ENCODE measurements at regions not wholly inside any gene's neighbourhood (a gene's known extent, or its start where the extent isn't known, plus 50 kb on each side); places are given as distances from the start of the nearest gene placed in this dataset.

GRCh38 chr1:229828461-229828860 lies 202.4 kb downstream of the URB2 start:
- no peak for FAIRE-seq

- FAIRE-seq, result no peak
Measured at GRCh38 chr1:229832695-229833094, 206.6 kb downstream of the URB2 start.

- FAIRE-seq, result no peak
Measured at GRCh38 chr1:229834230-229834629, 208.2 kb downstream of the URB2 start.

GRCh38 chr1:229835226-229835625 lies 209.2 kb downstream of the URB2 start:
- FAIRE-seq, result no peak

- FAIRE-seq, result no peak
Measured at GRCh38 chr1:229836324-229836723, 210.3 kb downstream of the URB2 start.

GRCh38 chr1:229838204-229838603 lies 212.2 kb downstream of the URB2 start:
- FAIRE-seq, result no peak

- FAIRE-seq, result no peak
Measured at GRCh38 chr1:229839800-229840199, 213.8 kb downstream of the URB2 start.

GRCh38 chr1:229841230-229841629 lies 215.2 kb downstream of the URB2 start:
- no peak for FAIRE-seq

- FAIRE-seq, result no peak
Measured at GRCh38 chr1:229842302-229843255, 216.5 kb downstream of the URB2 start.

GRCh38 chr1:229843627-229844238 lies 217.7 kb downstream of the URB2 start:
- no peak for FAIRE-seq

- no peak for FAIRE-seq
Measured at GRCh38 chr1:229844675-229845074, 218.6 kb downstream of the URB2 start.

- no peak for FAIRE-seq
Measured at GRCh38 chr1:229845410-229846138, 219.5 kb downstream of the URB2 start.

GRCh38 chr1:229846351-229846750 lies 220.3 kb downstream of the URB2 start:
- no peak for FAIRE-seq

- no peak for FAIRE-seq
Measured at GRCh38 chr1:229848752-229849677, 218.0 kb upstream of the GALNT2 start.

- no peak for FAIRE-seq
Measured at GRCh38 chr1:229851511-229851910, 215.5 kb upstream of the GALNT2 start.

GRCh38 chr1:229853751-229854150 lies 213.3 kb upstream of the GALNT2 start:
- no peak for FAIRE-seq

- FAIRE-seq, result no peak
Measured at GRCh38 chr1:229854620-229855019, 212.4 kb upstream of the GALNT2 start.

GRCh38 chr1:229856009-229856650 lies 210.9 kb upstream of the GALNT2 start:
- no peak for FAIRE-seq

- no peak for FAIRE-seq
Measured at GRCh38 chr1:229857585-229857984, 209.5 kb upstream of the GALNT2 start.

- no peak for FAIRE-seq
Measured at GRCh38 chr1:229859026-229859425, 208.0 kb upstream of the GALNT2 start.

- no peak for FAIRE-seq
Measured at GRCh38 chr1:229860926-229861325, 206.1 kb upstream of the GALNT2 start.
